ENCODE measurements at regions not wholly inside any gene's neighbourhood (a gene's known extent, or its start where the extent isn't known, plus 50 kb on each side); places are given as distances from the start of the nearest gene placed in this dataset.

DNA sequence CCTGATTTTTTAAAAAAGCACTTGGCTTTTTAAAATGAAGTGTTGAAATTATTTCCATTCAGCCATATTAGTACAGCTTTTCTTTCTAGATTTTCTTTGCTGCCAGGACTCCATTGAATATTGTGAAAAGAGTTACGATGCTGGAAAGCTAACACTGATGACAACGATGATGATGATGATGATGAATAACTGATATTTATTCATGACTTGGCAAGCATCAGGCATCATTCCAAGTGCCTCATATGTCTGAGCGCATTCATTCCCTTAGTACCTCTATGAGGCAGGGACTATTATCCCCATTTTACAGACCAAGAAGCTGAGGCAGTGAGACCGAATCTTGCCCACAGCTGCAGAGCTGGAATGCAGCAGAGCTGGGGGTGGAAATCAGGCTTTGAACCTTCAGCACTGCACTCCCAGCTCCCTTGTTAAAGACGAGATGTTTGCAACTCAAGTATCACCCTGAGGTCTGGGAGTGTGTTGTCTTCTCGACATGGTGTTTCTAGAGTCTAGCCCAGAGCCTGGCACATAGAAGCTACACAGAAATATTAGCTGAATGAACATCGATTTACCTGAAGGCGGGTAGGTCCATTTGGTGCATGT is 85.5 kb upstream of the FRMD1 start:
- no peak for DNase-seq
- in situ Hi-C loops (cut with MboI; ENCODE audit: low pct_unique_long_range_greater_than_20kb, low sequenced_read_pairs): no loop called here

DNA sequence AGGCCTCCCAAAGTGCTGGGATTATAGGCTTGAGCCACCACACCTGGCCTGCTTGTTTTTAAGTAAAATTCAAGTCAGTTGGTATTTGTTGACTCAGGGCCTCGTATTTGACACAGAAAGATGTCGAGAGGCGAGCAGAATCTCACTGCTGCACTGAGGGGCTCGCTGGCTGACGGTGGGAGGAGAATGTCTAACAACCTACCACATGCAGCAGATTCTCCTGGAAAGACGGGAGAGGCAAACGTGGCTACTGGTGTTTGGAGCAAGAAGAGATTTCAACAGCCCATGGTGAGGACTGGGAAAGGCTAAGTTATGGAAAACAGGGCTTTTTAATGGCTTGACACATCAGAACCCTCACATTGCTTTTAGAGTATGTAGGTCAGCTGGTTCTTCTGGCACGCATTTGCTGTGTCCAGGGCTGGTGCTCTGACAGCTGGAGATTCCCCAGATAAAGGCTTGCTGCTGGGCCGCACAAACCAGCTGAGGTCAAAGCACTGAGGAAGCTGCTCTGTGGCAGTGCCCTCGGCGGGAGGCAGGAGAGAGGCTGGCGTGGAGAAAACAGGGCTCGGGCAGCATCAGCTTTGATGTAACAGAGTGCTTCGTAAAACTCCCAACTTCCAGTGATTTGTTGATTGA is 84.2 kb upstream of the FRMD1 start:
- no peak for DNase-seq
- in situ Hi-C loops (cut with MboI; ENCODE audit: low pct_unique_long_range_greater_than_20kb, low sequenced_read_pairs): no loop called here

DNA sequence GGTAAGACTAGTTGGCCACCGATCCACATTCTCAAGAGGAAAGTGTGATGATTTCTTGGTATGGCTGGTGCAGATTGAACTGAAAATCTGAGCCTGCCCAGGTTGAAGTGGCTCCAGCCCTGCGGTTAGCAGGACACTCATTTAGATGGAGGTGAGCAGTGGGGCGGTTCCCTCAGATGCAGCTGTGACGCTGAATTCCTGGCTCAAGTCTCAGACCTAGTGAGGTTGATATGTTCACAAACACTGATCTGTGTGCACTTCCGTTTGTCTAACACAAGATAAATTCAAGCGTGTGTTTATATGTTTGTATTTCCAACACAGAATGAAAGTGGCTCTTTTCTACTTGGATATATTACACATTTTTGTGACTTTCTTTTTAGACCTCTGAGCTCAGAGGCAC is 83.4 kb upstream of the FRMD1 start:
- in situ Hi-C loops (cut with MboI; ENCODE audit: low pct_unique_long_range_greater_than_20kb, low sequenced_read_pairs): no loop called here
- no peak for DNase-seq

DNA sequence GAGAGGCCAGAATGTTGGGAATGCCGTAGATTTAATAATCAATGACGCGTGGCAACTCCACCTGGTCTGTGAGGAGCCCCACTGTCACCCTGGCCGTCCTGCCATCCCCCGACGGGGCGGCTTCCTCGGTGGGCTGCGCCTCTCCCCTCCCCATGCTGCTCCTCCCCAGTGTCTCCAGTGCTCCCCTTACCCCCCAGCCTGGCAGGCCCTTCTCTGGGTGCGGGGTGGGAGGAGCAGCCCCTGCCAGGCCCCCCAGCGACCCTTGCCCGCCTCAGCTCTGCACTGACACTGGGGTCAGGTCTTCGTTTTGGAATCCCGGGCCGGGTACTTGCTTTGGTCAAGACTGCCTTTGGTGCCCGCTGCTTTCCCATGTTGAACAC is 82.3 kb upstream of the FRMD1 start:
- in situ Hi-C loops (cut with MboI; ENCODE audit: low pct_unique_long_range_greater_than_20kb, low sequenced_read_pairs): no loop called here
- no peak for DNase-seq

DNA sequence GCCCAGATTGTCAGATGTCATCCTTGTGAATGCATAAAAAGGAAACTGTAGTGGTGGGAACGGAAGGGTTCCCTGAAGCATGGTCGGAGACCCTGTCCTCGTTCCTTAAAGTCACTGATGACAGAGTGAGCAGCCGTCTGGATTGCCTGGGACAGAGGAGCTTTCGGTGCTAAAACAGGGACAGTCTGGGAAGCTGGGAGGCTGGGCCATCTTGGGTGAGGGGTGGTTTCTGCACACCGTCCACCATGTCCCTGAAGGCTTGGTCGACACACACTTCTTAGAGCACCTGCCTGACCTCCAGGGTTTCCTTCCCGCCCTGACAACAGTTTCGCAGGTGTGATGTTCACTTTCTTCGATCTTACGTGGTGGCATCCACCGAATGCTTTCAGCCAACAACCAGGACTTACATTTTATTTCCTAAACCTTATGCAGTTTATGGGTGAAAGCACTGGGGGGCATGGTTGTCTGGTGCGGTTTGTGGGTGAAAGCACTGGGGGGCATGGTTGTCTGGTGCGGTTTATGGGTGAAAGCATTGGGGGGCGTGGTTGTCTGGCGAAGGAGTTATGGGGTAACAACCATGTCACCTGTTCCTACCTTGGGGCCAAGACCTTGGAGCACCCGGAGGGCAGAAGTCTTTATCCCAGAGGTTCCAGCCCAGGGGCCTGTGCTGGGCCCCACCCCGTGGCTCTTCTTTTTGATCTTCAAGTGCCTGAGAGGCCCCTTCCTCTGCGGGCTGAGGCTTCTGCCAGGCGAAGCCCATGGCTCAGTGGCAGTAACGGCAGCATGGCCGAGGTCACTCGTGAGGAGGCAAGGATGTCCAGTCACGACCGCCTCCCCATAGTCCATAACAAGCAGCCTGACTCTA is 81.7 kb upstream of the FRMD1 start:
- DNase-seq: no peak
- in situ Hi-C loops (cut with MboI; ENCODE audit: low pct_unique_long_range_greater_than_20kb, low sequenced_read_pairs): no loop called here

DNA sequence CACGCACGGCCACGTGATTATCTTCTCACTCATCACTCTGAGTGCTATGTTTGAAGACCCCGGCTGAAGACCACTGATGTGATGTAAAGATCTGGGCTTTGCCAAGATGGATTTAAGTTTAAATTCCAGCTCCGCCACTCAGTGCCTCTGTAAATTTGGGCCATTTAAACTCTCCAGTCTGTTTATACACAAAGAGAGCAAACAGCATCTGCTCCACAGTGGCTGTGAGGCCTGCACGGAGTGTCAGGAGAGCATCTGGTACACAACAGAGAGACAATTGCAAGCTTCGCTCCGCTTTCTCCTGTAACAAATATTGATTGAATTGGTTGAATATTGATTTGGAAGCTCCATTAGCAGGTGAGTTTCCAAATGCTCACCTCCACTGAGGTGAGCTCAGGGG is 80.5 kb upstream of the FRMD1 start:
- DNase-seq: no peak
- in situ Hi-C loops (cut with MboI; ENCODE audit: low pct_unique_long_range_greater_than_20kb, low sequenced_read_pairs): no loop called here

DNA sequence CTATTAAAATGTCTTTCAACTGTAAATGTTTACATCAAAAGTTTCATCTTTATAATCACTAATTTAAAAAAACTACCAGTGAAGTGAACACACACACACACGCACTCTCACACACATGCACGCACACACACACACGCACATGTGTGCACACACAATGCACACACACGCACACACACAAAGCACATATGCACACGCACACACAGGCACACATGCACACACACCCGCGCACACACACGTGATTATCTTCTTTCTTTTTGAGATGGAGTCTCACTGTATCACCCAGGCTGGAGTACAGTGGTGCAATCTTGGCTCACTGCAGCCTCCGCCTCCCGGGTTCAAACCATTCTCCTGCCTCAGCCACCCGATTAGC is 80.0 kb upstream of the FRMD1 start:
- DNase-seq: no peak
- in situ Hi-C loops (cut with MboI; ENCODE audit: low pct_unique_long_range_greater_than_20kb, low sequenced_read_pairs): no loop called here

DNA sequence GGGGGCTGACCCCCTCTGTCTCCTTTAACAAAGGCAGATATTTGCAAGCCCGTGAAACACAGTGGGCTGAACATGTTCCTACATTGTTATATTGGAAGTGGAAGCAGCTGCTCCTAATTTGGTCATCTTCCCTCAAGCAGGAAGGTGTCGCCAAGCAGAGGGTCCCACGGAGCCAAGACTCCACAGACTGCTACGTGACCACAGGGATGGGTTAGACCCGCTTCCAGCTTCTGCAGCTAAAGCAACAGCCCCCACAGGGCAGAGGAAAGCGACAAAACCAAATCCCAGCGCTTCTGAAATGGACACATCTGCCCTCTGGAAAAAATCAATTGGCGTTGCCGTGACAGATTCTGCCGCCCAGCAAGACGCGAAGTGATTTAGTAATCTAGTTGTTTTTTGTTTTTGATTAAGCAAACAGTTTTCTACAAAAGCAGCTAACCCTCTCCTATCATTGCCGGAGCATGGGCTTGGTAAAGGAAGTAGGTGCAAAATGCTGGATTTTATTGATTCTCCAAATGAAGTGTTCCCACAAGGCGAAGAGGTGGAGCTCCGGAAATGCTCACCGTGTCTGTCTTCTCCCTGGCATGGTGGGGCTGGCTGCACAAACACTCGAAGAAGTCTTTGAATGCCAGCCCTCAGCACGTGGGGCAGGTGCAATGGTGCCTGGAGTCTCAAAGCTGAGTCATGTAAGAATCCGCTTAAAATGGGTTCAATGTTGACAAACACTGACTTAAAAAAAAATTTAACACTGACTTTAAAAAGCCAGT is 79.4 kb upstream of the FRMD1 start:
- no peak for DNase-seq
- in situ Hi-C loops (cut with MboI; ENCODE audit: low pct_unique_long_range_greater_than_20kb, low sequenced_read_pairs): no loop called here

DNA sequence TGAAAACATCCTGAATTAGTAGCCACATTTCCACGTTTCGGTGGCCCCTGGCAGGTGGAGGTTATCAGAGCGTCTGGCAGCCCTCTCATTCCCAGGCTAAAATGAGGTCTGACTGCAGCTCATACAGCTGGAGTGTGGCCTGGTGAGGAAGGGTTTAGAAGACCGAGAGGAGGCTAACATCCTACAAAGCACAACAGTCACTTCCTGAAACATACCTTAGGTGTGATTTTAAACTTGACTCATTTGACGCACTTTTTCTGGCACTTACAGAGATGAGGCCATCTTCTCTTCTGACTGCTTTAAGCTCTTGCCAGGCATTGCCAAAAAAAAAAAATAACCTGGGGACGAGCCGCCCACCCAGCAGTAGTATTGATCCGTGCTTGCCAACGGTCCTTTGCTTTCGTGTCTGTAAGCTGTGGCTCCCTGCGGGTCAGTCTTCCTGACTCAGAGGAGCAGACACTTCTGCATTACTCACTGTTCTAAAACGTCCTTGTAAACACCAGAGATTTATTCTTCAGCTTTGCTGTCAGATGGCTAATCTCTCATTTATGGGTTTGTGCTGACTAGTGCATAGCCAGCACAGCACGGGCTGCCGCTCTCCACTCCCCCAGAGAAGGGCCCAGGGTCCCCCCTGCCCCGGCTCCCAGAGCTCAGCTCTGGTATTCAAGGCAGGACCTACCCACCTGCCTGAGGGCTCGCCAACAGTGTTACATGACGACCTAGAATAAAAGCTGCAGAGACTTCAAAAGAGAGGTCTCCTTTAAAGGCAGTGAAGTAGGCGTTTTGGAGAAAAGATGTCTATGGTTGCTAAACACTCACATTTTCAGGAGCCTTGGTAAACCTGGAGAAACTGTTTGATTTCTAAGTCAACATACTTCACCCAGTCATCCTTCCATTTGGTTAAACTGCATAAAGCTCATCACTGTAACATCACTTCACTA is 78.5 kb upstream of the FRMD1 start:
- in situ Hi-C loops (cut with MboI; ENCODE audit: low pct_unique_long_range_greater_than_20kb, low sequenced_read_pairs): no loop called here

DNA sequence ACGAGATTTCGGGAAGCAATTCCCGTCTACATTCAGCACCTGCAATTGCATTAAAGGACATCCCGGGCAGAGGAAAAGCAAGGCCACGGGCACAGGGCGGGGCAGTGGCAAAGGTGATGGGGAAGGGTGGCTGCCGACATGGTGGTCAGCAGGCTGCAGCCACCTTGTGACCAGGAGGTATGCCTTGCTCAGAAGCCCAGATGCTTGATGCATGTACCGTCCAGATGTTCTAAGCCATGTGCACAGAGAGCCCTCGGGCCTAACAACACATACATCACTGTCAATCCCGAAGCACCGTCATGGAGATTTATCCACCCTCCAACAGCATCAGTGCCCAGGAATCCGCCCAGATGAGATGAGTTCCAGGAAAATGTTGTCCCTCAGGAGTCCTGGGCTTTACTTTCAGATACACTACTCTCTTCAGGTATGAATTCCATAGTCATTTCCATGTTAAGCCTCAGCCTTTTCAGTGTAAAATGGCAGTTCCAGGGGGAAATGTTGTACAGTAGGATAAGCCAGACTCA is 77.8 kb upstream of the FRMD1 start:
- in situ Hi-C loops (cut with MboI; ENCODE audit: low pct_unique_long_range_greater_than_20kb, low sequenced_read_pairs): no loop called here
- DNase-seq: no peak

More for the DNA sequence above, 78.5 kb upstream of the FRMD1 start:
- DNase-seq: no peak

DNA sequence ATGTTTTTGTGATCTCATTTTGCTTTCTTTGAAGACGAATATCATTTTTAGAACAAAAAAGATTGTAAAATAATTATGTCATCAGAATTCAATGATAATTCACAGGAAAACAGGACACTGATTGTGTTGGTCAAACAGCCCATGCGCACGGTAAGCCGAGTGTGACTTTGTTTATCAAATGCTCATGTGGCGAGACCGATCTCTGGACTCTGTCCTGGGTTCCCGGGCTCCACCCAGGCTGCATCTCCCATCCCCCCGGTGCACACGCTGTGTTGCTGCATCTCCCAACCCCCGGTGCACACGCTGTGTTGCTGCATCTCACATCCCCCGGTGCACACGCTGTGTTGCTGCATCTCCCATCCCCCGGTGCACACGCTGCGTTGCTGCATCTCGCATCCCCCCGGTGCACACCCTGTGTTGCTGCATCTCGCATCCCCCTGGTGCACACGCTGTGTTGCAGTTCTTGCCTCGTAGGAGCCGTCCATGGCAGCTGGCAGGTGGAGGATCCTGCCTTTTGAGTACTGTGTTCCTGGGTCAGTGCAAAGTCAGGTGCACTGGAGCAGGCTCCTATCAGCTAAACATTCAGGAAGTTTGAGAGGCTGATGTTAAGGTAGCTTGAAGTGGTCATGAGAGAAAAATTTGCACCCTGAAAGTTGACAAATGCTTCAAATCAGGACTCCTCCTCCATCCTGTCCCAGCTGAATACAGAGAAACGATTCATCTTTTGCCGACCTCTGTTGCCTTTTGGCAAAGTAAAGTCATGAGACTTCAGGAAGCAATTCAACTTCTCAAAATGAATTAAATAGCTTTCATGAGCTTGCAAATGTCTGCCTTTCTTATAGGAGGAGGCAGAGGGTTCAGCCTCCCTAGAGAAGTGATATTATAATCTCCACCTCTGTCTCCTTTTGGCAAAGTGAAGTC is 77.1 kb upstream of the FRMD1 start:
- in situ Hi-C loops (cut with MboI; ENCODE audit: low pct_unique_long_range_greater_than_20kb, low sequenced_read_pairs): no loop called here

DNA sequence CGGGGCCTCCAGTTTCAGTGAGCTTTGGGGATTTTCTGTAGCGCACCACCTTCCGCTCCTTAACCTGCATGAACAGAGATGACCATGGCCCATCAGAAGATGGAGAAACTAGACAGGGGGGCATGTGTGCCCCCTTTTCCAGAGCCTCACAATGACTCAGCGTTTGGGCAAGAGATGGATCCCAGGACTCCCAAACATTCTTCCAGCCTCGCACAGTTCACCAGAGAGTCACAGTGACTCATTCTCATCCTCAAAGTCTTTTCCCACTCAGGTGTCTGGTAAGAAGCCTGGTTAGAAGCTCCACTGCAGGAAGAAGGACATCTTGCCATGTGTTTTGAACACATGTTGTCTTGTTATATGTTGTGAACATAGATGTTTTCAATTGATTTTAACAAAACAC is 76.2 kb upstream of the FRMD1 start:
- DNase-seq: no peak
- in situ Hi-C loops (cut with MboI; ENCODE audit: low pct_unique_long_range_greater_than_20kb, low sequenced_read_pairs): no loop called here

More for the DNA sequence above, 77.1 kb upstream of the FRMD1 start:
- DNase-seq: no peak

DNA sequence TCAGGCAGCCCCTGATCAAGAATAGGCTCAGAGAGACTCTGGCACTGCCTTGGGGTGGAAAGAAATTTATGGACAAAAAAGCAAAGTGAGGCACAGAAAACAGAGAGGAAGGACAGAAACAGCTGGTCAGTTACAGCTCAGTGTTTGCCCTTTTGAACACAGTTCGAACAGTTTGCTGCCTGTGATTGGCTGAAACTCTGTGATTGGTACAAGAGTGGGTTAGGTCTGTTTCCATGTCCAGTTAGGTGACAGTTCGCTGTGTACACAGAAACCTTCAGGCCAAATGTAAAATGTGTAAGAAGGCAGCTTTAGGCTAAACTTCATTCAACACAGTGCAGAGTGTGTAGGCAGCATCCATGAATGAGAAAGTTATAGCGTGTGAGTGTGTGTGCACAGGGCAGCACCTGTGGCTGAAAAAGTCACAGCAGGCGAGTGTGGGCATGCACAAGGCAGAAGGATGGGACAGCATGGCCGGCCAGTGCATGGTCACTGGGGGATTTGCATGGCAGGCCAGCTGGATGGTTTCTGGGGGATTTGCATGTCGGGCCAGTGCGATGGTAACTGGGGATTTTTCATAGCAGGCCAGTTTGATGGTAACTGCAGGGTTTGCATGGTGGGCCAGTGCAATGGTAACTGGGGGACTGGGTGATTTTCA is 75.4 kb upstream of the FRMD1 start:
- no peak for DNase-seq
- in situ Hi-C loops (cut with MboI; ENCODE audit: low pct_unique_long_range_greater_than_20kb, low sequenced_read_pairs): no loop called here

DNA sequence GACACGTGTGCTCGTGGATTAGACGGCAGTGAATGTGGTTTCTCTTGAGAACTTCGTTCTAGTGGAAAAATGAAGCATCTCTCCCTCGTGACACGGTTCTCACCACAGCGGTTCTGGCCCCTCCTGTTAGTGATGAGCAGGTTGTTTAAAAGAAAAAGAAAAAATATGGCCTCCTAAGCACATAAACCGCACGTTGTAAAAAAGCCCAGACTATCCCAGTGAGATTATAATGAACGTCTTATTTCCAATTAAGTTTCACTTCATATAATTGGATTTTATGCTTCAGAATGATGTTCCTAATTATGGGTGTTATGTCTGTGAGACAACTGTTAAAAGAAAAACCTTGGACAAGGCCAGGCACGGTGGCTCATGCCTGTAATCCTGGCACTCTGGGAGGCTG is 74.5 kb upstream of the FRMD1 start:
- in situ Hi-C loops (cut with MboI; ENCODE audit: low pct_unique_long_range_greater_than_20kb, low sequenced_read_pairs): no loop called here
- DNase-seq: no peak

DNA sequence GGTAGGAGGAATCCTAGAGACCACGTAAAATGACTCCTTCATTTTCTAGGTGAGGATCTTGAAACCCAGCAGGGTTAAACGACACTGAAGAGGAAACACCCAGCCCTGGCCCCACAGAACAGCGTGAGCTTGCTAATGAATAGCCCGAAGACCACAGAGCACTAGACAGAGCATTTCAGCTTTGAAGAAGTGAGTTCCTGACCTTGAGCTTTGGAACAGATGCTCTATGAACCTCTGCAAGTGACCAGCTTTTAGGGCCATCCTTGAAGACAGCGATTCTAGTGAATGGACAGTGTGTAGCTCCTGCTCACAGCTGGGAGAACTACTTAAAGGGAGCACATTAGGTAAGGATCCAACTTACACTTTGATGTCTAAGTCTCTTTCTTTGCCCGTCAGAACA is 74.0 kb upstream of the FRMD1 start:
- in situ Hi-C loops (cut with MboI; ENCODE audit: low pct_unique_long_range_greater_than_20kb, low sequenced_read_pairs): no loop called here

DNA sequence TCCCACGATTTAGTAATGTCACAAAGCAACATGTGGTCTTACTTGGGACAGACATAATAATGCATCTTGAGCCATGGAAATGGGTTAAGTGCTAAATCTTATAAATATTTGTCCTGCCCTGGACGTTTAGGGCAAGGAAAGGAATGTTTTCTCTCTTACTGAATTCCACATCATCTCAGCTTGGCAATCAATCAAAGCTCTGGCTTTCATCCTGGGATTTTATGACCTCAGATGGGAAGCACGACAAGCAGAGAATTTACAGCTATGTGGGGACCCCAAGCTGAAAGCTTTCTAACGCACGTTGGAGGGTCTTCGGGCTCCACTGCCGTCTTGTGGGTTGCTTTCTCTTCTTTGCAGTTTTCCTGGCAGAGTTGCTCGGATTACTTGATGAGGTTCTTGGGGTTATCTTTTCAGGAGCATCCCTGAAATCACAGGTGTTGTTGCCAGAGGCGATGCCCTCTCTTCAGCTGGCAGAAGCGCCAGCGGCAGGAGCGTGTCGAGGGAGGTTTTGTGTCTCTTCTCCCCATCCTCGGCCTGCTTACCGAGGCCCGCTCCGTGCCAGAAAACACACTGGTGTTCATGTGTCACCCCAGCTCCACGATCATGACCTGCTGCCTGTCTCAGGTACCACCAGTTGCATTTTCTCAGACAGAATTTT is 73.4 kb upstream of the FRMD1 start:
- in situ Hi-C loops (cut with MboI; ENCODE audit: low pct_unique_long_range_greater_than_20kb, low sequenced_read_pairs): no loop called here

More for the DNA sequence above, 74.0 kb upstream of the FRMD1 start:
- DNase-seq: no peak

More for the DNA sequence above, 73.4 kb upstream of the FRMD1 start:
- DNase-seq: no peak
